ENCODE measurements at regions not wholly inside any gene's neighbourhood (a gene's known extent, or its start where the extent isn't known, plus 50 kb on each side); places are given as distances from the start of the nearest gene placed in this dataset.

DNA sequence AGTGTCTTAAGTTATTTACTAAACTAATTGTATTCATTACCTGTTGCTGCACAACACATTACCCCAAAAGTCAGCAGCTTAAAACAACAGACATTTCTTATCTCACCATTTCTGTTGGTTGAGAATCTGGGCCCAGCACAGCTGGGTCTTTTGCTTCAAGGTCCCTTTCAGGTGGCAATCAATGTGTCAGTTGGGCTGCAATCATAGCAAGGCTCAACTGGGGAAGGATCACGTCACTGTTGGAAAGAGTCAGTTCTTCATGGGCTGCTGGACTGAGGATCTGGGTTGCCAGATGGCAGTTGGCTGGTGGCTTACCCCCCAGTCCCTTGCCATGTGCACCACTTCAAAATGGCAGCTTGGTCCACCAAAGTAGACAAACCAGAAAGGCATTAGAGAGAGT lies 261.2 kb downstream of the SUCLG1 start (continued):
- TF ChIP-seq CREM (IDR thresholded peaks at IDR 0.05; ENCODE audit: low read depth) (no peak), STAT1 (conservative IDR thresholded peaks at IDR 0.05) (no peak)
- TF ChIP-seq, protein P1, sequence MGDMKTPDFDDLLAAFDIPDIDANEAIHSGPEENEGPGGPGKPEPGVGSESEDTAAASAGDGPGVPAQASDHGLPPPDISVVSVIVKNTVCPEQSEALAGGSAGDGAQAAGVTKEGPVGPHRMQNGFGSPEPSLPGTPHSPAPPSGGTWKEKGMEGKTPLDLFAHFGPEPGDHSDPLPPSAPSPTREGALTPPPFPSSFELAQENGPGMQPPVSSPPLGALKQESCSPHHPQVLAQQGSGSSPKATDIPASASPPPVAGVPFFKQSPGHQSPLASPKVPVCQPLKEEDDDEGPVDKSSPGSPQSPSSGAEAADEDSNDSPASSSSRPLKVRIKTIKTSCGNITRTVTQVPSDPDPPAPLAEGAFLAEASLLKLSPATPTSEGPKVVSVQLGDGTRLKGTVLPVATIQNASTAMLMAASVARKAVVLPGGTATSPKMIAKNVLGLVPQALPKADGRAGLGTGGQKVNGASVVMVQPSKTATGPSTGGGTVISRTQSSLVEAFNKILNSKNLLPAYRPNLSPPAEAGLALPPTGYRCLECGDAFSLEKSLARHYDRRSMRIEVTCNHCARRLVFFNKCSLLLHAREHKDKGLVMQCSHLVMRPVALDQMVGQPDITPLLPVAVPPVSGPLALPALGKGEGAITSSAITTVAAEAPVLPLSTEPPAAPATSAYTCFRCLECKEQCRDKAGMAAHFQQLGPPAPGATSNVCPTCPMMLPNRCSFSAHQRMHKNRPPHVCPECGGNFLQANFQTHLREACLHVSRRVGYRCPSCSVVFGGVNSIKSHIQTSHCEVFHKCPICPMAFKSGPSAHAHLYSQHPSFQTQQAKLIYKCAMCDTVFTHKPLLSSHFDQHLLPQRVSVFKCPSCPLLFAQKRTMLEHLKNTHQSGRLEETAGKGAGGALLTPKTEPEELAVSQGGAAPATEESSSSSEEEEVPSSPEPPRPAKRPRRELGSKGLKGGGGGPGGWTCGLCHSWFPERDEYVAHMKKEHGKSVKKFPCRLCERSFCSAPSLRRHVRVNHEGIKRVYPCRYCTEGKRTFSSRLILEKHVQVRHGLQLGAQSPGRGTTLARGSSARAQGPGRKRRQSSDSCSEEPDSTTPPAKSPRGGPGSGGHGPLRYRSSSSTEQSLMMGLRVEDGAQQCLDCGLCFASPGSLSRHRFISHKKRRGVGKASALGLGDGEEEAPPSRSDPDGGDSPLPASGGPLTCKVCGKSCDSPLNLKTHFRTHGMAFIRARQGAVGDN (IDR thresholded peaks at IDR 0.05), result no peak

DNA sequence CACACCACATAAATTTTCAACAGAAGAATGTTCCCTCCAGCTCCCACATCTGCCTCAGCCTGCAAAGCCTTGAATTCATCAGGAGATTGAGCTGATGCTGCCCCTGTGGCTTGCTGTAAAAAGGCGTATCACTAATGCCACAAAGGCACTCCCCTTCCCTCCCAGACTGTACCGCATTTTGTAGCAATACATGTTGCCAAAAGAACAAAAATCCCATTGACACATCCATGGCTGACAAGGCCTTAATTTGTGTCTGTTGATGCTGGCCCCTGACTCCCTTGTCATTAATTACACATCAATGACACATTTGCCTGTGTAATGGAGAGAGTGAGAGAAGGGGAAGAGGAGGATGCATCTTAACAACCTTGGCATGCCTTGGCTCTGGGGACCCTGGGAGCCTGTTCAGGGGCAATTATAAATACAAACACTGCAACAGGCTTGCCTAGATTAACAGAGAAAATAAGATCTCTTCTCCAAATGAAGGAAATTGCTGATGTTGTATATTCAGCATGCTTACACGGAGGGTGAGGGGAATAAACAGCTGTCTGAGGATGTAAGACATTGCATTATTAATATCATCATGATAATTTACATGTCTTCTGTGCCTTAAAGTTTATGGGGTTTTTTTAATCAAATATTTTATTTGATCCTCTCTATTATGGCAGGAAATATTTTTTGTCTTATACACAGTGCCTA lies 264.0 kb downstream of the SUCLG1 start:
- no TSS peak for BruUV-seq (replicated peaks)
- SMC1A ChIA-PET (ENCODE audit: uncharacterized antibody, unreplicated experiment), result no interaction called here
- Histone ChIP-seq H3K27me3 (replicated peaks in 1 of 2; ENCODE audit: control insufficient read depth in 2 of 2, insufficient read depth in 2 of 2, low read length in 1 of 2) (no peaks in the 10 kb centered on the region), H3K4me1 (ENCODE audit: control insufficient read depth, insufficient read depth, low read length) (no peaks in the 10 kb centered on the region), H3K79me2 (ENCODE audit: control insufficient read depth, insufficient read depth, low read length) (no peaks in the 10 kb centered on the region), H2AFZ (ENCODE audit: control insufficient read depth, low read depth, low read length) (no peak overlapping the region), H3K9me3 (replicated peaks; ENCODE audit: control insufficient read depth, insufficient read depth, low read length) (no peaks in the 10 kb centered on the region), H4K20me1 (ENCODE audit: control insufficient read depth, insufficient read depth) (no peaks in the 10 kb centered on the region), H3K4me2 (ENCODE audit: control insufficient read depth, insufficient read depth) (no peak overlapping the region), H3K4me3 (no peak overlapping the region), H3K27ac (ENCODE audit: control insufficient read depth, insufficient read depth) (no peak overlapping the region), H3K9ac (ENCODE audit: control insufficient read depth, insufficient read depth, low read length) (no peak overlapping the region), H3K36me3 (ENCODE audit: control insufficient read depth in 2 of 2, insufficient read depth in 2 of 2, low read length in 1 of 2) (no peaks in the 10 kb centered on the region)
- intact Hi-C loops (cut with micrococcal nuclease; ENCODE audit: unreplicated experiment), result no loop called here
- CTCF ChIA-PET, result no interaction called here
- RAD21 ChIA-PET (ENCODE audit: unreplicated experiment), result no interaction called here
- no peak for ATAC-seq
- POLR2A ChIA-PET, result no interaction called here
- 24% methylated on average over 3 of the region's 3 CpGs for WGBS (ENCODE audit: insufficient coverage, insufficient replicate concordance, low lambda C conversion rate, missing lambda C conversion rate)
- DNase-seq (ENCODE audit: low read depth, low spot score), result no peak
- FAIRE-seq, result no peak
- TF ChIP-seq, protein P1 (IDR thresholded peaks at IDR 0.05), result no peak
- no peak for TF ChIP-seq SMAD1 (IDR thresholded peaks at IDR 0.05; ENCODE audit: low read depth, partially characterized antibody)
- TF ChIP-seq SMAD5 (IDR thresholded peaks at IDR 0.05; ENCODE audit: low read depth), result no peak
- TF ChIP-seq, protein P2, sequence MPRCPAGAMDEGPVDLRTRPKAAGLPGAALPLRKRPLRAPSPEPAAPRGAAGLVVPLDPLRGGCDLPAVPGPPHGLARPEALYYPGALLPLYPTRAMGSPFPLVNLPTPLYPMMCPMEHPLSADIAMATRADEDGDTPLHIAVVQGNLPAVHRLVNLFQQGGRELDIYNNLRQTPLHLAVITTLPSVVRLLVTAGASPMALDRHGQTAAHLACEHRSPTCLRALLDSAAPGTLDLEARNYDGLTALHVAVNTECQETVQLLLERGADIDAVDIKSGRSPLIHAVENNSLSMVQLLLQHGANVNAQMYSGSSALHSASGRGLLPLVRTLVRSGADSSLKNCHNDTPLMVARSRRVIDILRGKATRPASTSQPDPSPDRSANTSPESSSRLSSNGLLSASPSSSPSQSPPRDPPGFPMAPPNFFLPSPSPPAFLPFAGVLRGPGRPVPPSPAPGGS (IDR thresholded peaks at IDR 0.05; ENCODE audit: borderline replicate concordance, insufficient read depth, low read depth, low read length, poor library complexity, severe bottlenecking), result no peak
- no peak for TF ChIP-seq TCF3 (IDR thresholded peaks at IDR 0.05; ENCODE audit: borderline replicate concordance, insufficient read depth, low read depth, low read length)
- TF ChIP-seq GABPA (IDR thresholded peaks at IDR 0.05; ENCODE audit: low read depth), result no peak
- no peak for TF ChIP-seq FOS (IDR thresholded peaks at IDR 0.05; ENCODE audit: borderline replicate concordance, extremely low read depth, insufficient read length)
- TF ChIP-seq MTA2 (IDR thresholded peaks at IDR 0.05; ENCODE audit: low read depth), result no peak
- in situ Hi-C loops (cut with MboI), result no loop called here
